GM12878 (cell line): ENCODE measurements at regions not wholly inside any gene's neighbourhood (a gene's known extent, or its start where the extent isn't known, plus 50 kb on each side); places are given as distances from the start of the nearest gene placed in this dataset.

ENCODE experiments used
- ATAC-seq: fragments of 200-7000 bp; cut with Tn5 transposase; 3 replicates; pipeline ENCODE4 v1.9.1; 2020; ENCODE audit warnings: mild to moderate bottlenecking, moderate library complexity
- BruUV-seq: library from RNA; stranded (reverse); fragments of 400-500 nt; replicated peaks from 2 replicates; lab custom pipeline; 2021; lab: Mats Ljungman, UMichigan
- CTCF ChIA-PET: fragments of 300-600 bp; sonication (Branson Sonifier 250); formaldehyde crosslinking; extraction: SDS; loops from one replicate; lab custom pipeline; 2021; ENCODE audit warnings: inconsistent platforms; lab: Yijun Ruan, JAX
- POLR2A ChIA-PET: fragments of 350-600 bp; formaldehyde crosslinking; extraction: SDS; loops from one replicate; lab custom pipeline; 2021; ENCODE audit warnings: inconsistent platforms; lab: Charles Lee
- RAD21 ChIA-PET: fragments of 300-600 bp; sonication (Branson Sonifier 250); formaldehyde crosslinking; loops from one replicate; lab custom pipeline; 2023; ENCODE audit warnings: antibody characterized with exemption; ENCODE audit not compliant: unreplicated experiment; lab: Charles Lee
- SMC1A ChIA-PET: fragments of 300-600 bp; sonication (Branson Sonifier 250); formaldehyde crosslinking; loops from one replicate; lab custom pipeline; 2023; ENCODE audit not compliant: unreplicated experiment, uncharacterized antibody; lab: Charles Lee
- DNase-seq: peaks from one replicate; pipeline ENCODE4 v3.0.0-alpha.2; 2011; ENCODE audit warnings: low read depth, low spot score
- FAIRE-seq: peaks from 3 replicates; lab custom pipeline; 2011; peaks lifted over from hg19 to GRCh38; lab: Jason Lieb, UNC
- H2AFZ ChIP-seq: 2 replicates; pipeline ENCODE4 v1.6.0; 2011; ENCODE audit warnings: low read depth, low read length, control low read depth; ENCODE audit not compliant: control insufficient read depth
- H3K27ac ChIP-seq: 2 replicates; pipeline ENCODE4 v1.5.1; 2011; ENCODE audit warnings: control low read depth; ENCODE audit not compliant: control insufficient read depth, insufficient read depth
- H3K27me3 ChIP-seq, 2 experiments: replicated peaks in 1 of 2; 2 replicates each; pipeline versions ENCODE4 v1.6.0 to v1.6.1; 2011; ENCODE audit warnings: low read length in 1 of 2; ENCODE audit not compliant: control insufficient read depth in 2 of 2, insufficient read depth in 2 of 2
- H3K36me3 ChIP-seq, 2 experiments: 2 replicates each; pipeline ENCODE4 v1.5.1; 2011; ENCODE audit warnings: low read length in 1 of 2; ENCODE audit not compliant: control insufficient read depth in 2 of 2, insufficient read depth in 2 of 2
- H3K4me1 ChIP-seq: 2 replicates; pipeline ENCODE4 v1.6.1; 2011; ENCODE audit warnings: mild to moderate bottlenecking, low read length, moderate library complexity, mixed read lengths; ENCODE audit not compliant: control insufficient read depth, insufficient read depth
- H3K4me2 ChIP-seq: 2 replicates; pipeline ENCODE4 v1.6.0; 2011; ENCODE audit warnings: control low read depth; ENCODE audit not compliant: control insufficient read depth, insufficient read depth
- H3K4me3 ChIP-seq: fragments of 200-600 bp; sonication (generic); 2 replicates; pipeline ENCODE4 v1.5.1; 2016
- H3K79me2 ChIP-seq: 2 replicates; pipeline ENCODE4 v1.6.0; 2011; ENCODE audit warnings: low read length; ENCODE audit not compliant: control insufficient read depth, insufficient read depth
- H3K9ac ChIP-seq: 2 replicates; pipeline ENCODE4 v1.8.0; 2011; ENCODE audit warnings: low read length, control low read depth, mixed read lengths; ENCODE audit not compliant: control insufficient read depth, insufficient read depth
- H3K9me3 ChIP-seq: replicated peaks from 3 replicates; pipeline ENCODE4 v1.5.1; 2011; ENCODE audit warnings: mild to moderate bottlenecking, low read length; ENCODE audit not compliant: control insufficient read depth, insufficient read depth
- H4K20me1 ChIP-seq: 2 replicates; pipeline ENCODE4 v1.6.0; 2011; ENCODE audit not compliant: control insufficient read depth, insufficient read depth
- CEBPB ChIP-seq, 2 experiments: fragments of 150-350 bp in 1 of 2; IDR thresholded peaks; 2 replicates each; pipeline ENCODE4 v1.6.1; 2012 to 2014; ENCODE audit warnings: low read depth in 2 of 2, low read length in 2 of 2, borderline replicate concordance in 1 of 2, inconsistent platforms in 1 of 2
- EP300 ChIP-seq, 2 experiments: fragments of 150-350 bp in 1 of 2; IDR thresholded peaks; 2 replicates each; pipeline ENCODE4 v1.6.1; 2011 to 2012; ENCODE audit warnings: low read depth in 2 of 2, low read length in 2 of 2, borderline replicate concordance in 1 of 2, improper control_type of control experiment in 1 of 2, inconsistent platforms in 1 of 2; ENCODE audit not compliant: control insufficient read depth in 1 of 2
- IKZF2 ChIP-seq, 2 experiments: fragments of 450-650 bp; IDR thresholded peaks; 2 replicates each; pipeline ENCODE4 v1.6.1; 2017; ENCODE audit warnings: mild to moderate bottlenecking in 2 of 2, moderate library complexity in 2 of 2
- KDM1A ChIP-seq: fragments of 200-600 bp; sonication (generic); IDR thresholded peaks from 2 replicates; pipeline ENCODE4 v1.6.1; 2016; ENCODE audit warnings: borderline replicate concordance
- KLF5 ChIP-seq: fragments of 450-650 bp; IDR thresholded peaks from 2 replicates; pipeline ENCODE4 v1.6.1; 2014; ENCODE audit warnings: mild to moderate bottlenecking; ENCODE audit not compliant: partially characterized antibody
- MTA3 ChIP-seq: IDR thresholded peaks from 2 replicates; pipeline ENCODE4 v1.6.1; 2012; ENCODE audit warnings: low read length, inconsistent platforms, borderline replicate concordance
- MYC ChIP-seq: IDR thresholded peaks from 2 replicates; pipeline ENCODE4 v1.6.1; 2011; ENCODE audit warnings: mild to moderate bottlenecking, low read length, moderate library complexity, inconsistent platforms; ENCODE audit not compliant: insufficient read depth, insufficient replicate concordance, insufficient read length, severe bottlenecking
- NFIC ChIP-seq: IDR thresholded peaks from 2 replicates; pipeline ENCODE4 v1.6.1; 2012; ENCODE audit warnings: low read depth, mild to moderate bottlenecking, inconsistent platforms, low read length, moderate library complexity
- NFYB ChIP-seq: IDR thresholded peaks from 2 replicates; pipeline ENCODE4 v1.6.1; 2011; ENCODE audit warnings: low read depth, mild to moderate bottlenecking, low read length, improper control_type of control experiment, moderate library complexity; ENCODE audit not compliant: insufficient read depth
- POLR2AphosphoS2 ChIP-seq: IDR thresholded peaks from 2 replicates; pipeline ENCODE4 v1.6.1; 2011; ENCODE audit warnings: low read depth, mild to moderate bottlenecking, low read length, improper control_type of control experiment, moderate library complexity
- RAD21 ChIP-seq: IDR thresholded peaks from 2 replicates; pipeline ENCODE4 v1.6.1; 2011; ENCODE audit warnings: mild to moderate bottlenecking, low read depth, low read length, moderate library complexity; ENCODE audit not compliant: insufficient read depth
- RB1 ChIP-seq: fragments of 450-650 bp; formaldehyde crosslinking; IDR thresholded peaks from 2 replicates; pipeline ENCODE4 v1.6.1; 2017; ENCODE audit warnings: mild to moderate bottlenecking, borderline replicate concordance
- SMC3 ChIP-seq: IDR thresholded peaks from 2 replicates; pipeline ENCODE4 v1.6.1; 2011; ENCODE audit warnings: low read length, improper control_type of control experiment, borderline replicate concordance
- SREBF1 ChIP-seq: IDR thresholded peaks from 2 replicates; pipeline ENCODE4 v1.6.1; 2012; ENCODE audit warnings: mild to moderate bottlenecking, low read length
- WGBS: methylation state at CpG from one replicate; pipeline ENCODE4 v1.1.6; 2016; ENCODE audit warnings: low lambda C conversion rate; ENCODE audit not compliant: insufficient replicate concordance, insufficient coverage; ENCODE audit errors: missing lambda C conversion rate; 5-methylcytosine and 5-hydroxymethylcytosine counted together
- in situ Hi-C: fragments of 300-500 bp; cut with MboI; formaldehyde crosslinking; loops from 9 replicates; pipeline ENCODE4 v1.14.3; 2018; ENCODE audit warnings: mixed read lengths
- intact Hi-C: fragments of 100-400 bp; cut with micrococcal nuclease; formaldehyde crosslinking; loops from one replicate; pipeline ENCODE4 v1.14.2; 2022; ENCODE audit not compliant: unreplicated experiment
- TF ChIP-seq, protein P1 (sequence below): fragments of 450-650 bp; IDR thresholded peaks from 2 replicates; pipeline ENCODE4 v1.6.1; 2017; ENCODE audit warnings: borderline replicate concordance
- TF ChIP-seq, protein P2 (sequence below): IDR thresholded peaks from 2 replicates; pipeline ENCODE4 v1.6.1; 2011; ENCODE audit warnings: mild to moderate bottlenecking, low read depth, low read length, moderate library complexity; ENCODE audit not compliant: insufficient replicate concordance
- TF ChIP-seq, protein P3 (sequence below): fragments of 450-650 bp; IDR thresholded peaks from 2 replicates; pipeline ENCODE4 v1.6.1; 2014; ENCODE audit warnings: mild to moderate bottlenecking

DNA sequence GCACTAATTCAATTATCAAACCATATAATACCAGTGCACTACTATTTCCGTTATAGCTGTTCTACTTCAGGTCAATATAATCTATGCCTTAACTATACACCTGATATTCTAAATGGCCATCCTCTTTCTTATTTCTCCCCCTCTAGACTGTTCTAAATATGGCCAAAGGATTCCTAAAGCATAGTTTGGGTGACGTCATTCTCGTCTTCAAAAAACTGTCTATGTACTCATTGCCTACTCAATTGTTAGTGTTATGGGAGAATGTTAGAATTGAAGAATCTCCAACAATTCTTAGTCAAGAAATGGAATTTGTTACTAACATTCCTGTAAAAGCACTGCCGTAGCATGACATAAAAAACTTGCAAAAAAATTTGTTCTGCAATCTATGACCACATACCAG, 431.1 kb upstream of the ANO3 start:
- no peak for FAIRE-seq
- in situ Hi-C loops, result no loop called here

DNA sequence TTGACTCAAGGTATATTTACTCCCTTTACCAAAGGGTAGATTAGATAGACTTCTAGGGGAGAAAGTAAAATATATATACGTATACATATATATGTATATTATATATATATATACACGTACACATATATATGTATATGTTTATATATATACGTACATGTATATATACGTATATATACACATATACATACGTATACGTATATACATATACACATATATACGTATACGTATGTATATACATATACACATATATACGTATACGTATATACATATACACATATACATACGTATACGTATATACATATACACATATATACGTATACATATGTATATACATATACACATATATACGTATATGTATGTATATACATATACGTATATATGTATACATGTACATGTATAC, 430.5 kb upstream of the ANO3 start:
- no peaks in the 10 kb centered on the region for H3K36me3 ChIP-seq
- intact Hi-C loops, result no loop called here
- in situ Hi-C loops, result no loop called here
- no peaks in the 10 kb centered on the region for H3K79me2 ChIP-seq
- no peaks in the 10 kb centered on the region for H4K20me1 ChIP-seq
- ChIA-PET SMC1A (no interaction called here), POLR2A (no interaction called here), RAD21 (no interaction called here), CTCF (no interaction called here)
- no peaks in the 10 kb centered on the region for H3K9me3 ChIP-seq
- WGBS, result 86% methylated on average over 15 of the region's 15 CpGs
- no peak overlapping the region for H2AFZ ChIP-seq
- no peak for DNase-seq
- no peaks in the 10 kb centered on the region for H3K4me1 ChIP-seq
- no peak overlapping the region for H3K4me3 ChIP-seq
- no peak overlapping the region for H3K4me2 ChIP-seq
- H3K9ac ChIP-seq, result no peak overlapping the region
- no peak for FAIRE-seq
- H3K27ac ChIP-seq, result no peak overlapping the region
- no peak for ATAC-seq
- no TSS peak for BruUV-seq
- H3K27me3 ChIP-seq, result no peaks in the 10 kb centered on the region
- TF ChIP-seq IKZF2 (IDR thresholded peaks at IDR 0.05) (no peak), CEBPB (IDR thresholded peaks at IDR 0.05; ENCODE audit: borderline replicate concordance in 1 of 2, low read depth in 2 of 2, low read length in 2 of 2) (no peak), NFYB (no peak), EP300 (IDR thresholded peaks at IDR 0.05; ENCODE audit: borderline replicate concordance in 1 of 2, control insufficient read depth in 1 of 2, low read depth in 2 of 2, low read length in 2 of 2) (no peak), SREBF1 (no peak), MYC (no peak), RAD21 (no peak), POLR2AphosphoS2 (no peak), MTA3 (no peak), KLF5 (no peak)
- TF ChIP-seq, protein P1, sequence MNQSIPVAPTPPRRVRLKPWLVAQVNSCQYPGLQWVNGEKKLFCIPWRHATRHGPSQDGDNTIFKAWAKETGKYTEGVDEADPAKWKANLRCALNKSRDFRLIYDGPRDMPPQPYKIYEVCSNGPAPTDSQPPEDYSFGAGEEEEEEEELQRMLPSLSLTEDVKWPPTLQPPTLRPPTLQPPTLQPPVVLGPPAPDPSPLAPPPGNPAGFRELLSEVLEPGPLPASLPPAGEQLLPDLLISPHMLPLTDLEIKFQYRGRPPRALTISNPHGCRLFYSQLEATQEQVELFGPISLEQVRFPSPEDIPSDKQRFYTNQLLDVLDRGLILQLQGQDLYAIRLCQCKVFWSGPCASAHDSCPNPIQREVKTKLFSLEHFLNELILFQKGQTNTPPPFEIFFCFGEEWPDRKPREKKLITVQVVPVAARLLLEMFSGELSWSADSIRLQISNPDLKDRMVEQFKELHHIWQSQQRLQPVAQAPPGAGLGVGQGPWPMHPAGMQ, result no peak
- TF ChIP-seq, protein P2, sequence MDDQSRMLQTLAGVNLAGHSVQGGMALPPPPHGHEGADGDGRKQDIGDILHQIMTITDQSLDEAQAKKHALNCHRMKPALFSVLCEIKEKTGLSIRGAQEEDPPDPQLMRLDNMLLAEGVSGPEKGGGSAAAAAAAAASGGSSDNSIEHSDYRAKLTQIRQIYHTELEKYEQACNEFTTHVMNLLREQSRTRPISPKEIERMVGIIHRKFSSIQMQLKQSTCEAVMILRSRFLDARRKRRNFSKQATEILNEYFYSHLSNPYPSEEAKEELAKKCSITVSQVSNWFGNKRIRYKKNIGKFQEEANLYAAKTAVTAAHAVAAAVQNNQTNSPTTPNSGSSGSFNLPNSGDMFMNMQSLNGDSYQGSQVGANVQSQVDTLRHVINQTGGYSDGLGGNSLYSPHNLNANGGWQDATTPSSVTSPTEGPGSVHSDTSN, result no peak

More for the DNA sequence above, 431.1 kb upstream of the ANO3 start:
- H4K20me1 ChIP-seq, result no peaks in the 10 kb centered on the region
- ChIA-PET POLR2A (no interaction called here), SMC1A (no interaction called here)
- intact Hi-C loops, result no loop called here
- no peak for TF ChIP-seq RB1
- TF ChIP-seq, protein P3, sequence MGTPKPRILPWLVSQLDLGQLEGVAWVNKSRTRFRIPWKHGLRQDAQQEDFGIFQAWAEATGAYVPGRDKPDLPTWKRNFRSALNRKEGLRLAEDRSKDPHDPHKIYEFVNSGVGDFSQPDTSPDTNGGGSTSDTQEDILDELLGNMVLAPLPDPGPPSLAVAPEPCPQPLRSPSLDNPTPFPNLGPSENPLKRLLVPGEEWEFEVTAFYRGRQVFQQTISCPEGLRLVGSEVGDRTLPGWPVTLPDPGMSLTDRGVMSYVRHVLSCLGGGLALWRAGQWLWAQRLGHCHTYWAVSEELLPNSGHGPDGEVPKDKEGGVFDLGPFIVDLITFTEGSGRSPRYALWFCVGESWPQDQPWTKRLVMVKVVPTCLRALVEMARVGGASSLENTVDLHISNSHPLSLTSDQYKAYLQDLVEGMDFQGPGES, result no peak
- TF ChIP-seq NFIC, result no peak
- TF ChIP-seq SMC3, result no peak
- no peak for TF ChIP-seq KDM1A
- TF ChIP-seq, all 136 proteins: peak for 0
- H3K36me3 ChIP-seq, result no peaks in the 10 kb centered on the region
- H3K9ac ChIP-seq, result no peak overlapping the region
- H2AFZ ChIP-seq, result no peak overlapping the region
- ChIA-PET CTCF (no interaction called here), RAD21 (no interaction called here)
- WGBS, result 72% methylated on average over 4 of the region's 4 CpGs
- H3K4me2 ChIP-seq, result no peak overlapping the region
- H3K27ac ChIP-seq, result no peak overlapping the region
- DNase-seq, result no peak
- H3K4me3 ChIP-seq, result no peak overlapping the region
- ATAC-seq, result no peak
- no peaks in the 10 kb centered on the region for H3K9me3 ChIP-seq
- no peaks in the 10 kb centered on the region for H3K4me1 ChIP-seq
- BruUV-seq, result no TSS peak
- H3K27me3 ChIP-seq, result no peaks in the 10 kb centered on the region
- no peaks in the 10 kb centered on the region for H3K79me2 ChIP-seq
